PC-9 (cell line): ENCODE measurements at regions not wholly inside any gene's neighbourhood (a gene's known extent, or its start where the extent isn't known, plus 50 kb on each side); places are given as distances from the start of the nearest gene placed in this dataset.

Source experiments
- CTCF ChIP-seq: fragments of 200-600 bp; sonication (generic); conservative IDR thresholded peaks from 2 replicates; pipeline ENCODE4 v1.6.1; 2017; ENCODE audit warnings: mixed run types, antibody characterized with exemption, mild to moderate bottlenecking, moderate library complexity
- EZH2 ChIP-seq: fragments of 200-600 bp; sonication (generic); IDR thresholded peaks from 2 replicates; pipeline ENCODE4 v1.8.0; 2017; ENCODE audit warnings: antibody characterized with exemption, low read depth

- no peak for TF ChIP-seq CTCF
- TF ChIP-seq EZH2: no peak
Observed at GRCh38 chr3:127035677-127036076, 52.8 kb downstream of the PLXNA1 start.
